Naive B cell (primary cell): ENCODE measurements at regions not wholly inside any gene's neighbourhood (a gene's known extent, or its start where the extent isn't known, plus 50 kb on each side); places are given as distances from the start of the nearest gene placed in this dataset.
A peak's percentile ranks its signal among the peaks of the same experiment; 100 is the strongest.

Source experiments
- ATAC-seq, 2 donors: fragments of 150-1000 bp; cut with Tn5 transposase; 2 replicates each; pipeline ENCODE4 v1.10.0; 2021; ENCODE audit warnings: low read depth in 2 of 2, mild to moderate bottlenecking in 2 of 2, moderate library complexity in 2 of 2
- DNase-seq: peaks from one replicate; pipeline ENCODE4 v3.0.0; 2022
- H3K27ac Mint-ChIP-seq, 6 donors: one replicate each; pipeline ENCODE4 v1.8.0; 2020 to 2022; ENCODE audit warnings: mild to moderate bottlenecking in 6 of 6, mixed read lengths in 6 of 6, moderate library complexity in 5 of 6, inconsistent platforms in 2 of 6
- H3K27me3 Mint-ChIP-seq, 3 donors: one replicate each; pipeline ENCODE4 v1.8.0; 2021 to 2022; ENCODE audit warnings: mixed read lengths in 3 of 3, mild to moderate bottlenecking in 1 of 3
- H3K36me3 Mint-ChIP-seq, 2 donors: one replicate each; pipeline ENCODE4 v1.8.0; 2020 to 2022; ENCODE audit warnings: mixed read lengths in 2 of 2, inconsistent platforms in 1 of 2, mild to moderate bottlenecking in 1 of 2
- H3K4me1 Mint-ChIP-seq, 3 donors: one replicate each; pipeline ENCODE4 v1.8.0; 2020 to 2022; ENCODE audit warnings: mixed read lengths in 3 of 3, inconsistent platforms in 1 of 3, mild to moderate bottlenecking in 1 of 3, moderate library complexity in 1 of 3
- H3K4me3 Mint-ChIP-seq, 8 donors: one replicate each; pipeline ENCODE4 v1.8.0; 2020 to 2022; ENCODE audit warnings: mild to moderate bottlenecking in 8 of 8, mixed read lengths in 8 of 8, moderate library complexity in 8 of 8, inconsistent platforms in 2 of 8
- H3K9me3 Mint-ChIP-seq, 7 donors: one replicate each; pipeline ENCODE4 v1.8.0; 2020 to 2022; ENCODE audit warnings: mixed read lengths in 7 of 7, mild to moderate bottlenecking in 5 of 7, inconsistent platforms in 2 of 7, moderate library complexity in 1 of 7

GRCh38 chr7:156184164-156184563 lies 371.9 kb upstream of the SHH start:
- DNase-seq (no peak), ATAC-seq (no peak)
- H3K27ac Mint-ChIP-seq = no peak overlapping the region
- H3K27me3 Mint-ChIP-seq = peaks cover 8 to 14% (median 9%) of the 10 kb centered on the region in 3 donors
- H3K36me3 Mint-ChIP-seq = no peaks in the 10 kb centered on the region
- no peaks in the 10 kb centered on the region for H3K4me1 Mint-ChIP-seq
- H3K4me3 Mint-ChIP-seq = no peak overlapping the region
- H3K9me3 Mint-ChIP-seq = peaks cover 3 to 31% (median 13%) of the 10 kb centered on the region in 7 donors

GRCh38 chr7:156180451-156181229 lies 368.4 kb upstream of the SHH start:
- no peaks in the 10 kb centered on the region for H3K36me3 Mint-ChIP-seq
- peaks cover 8 to 19% (median 9%) of the 10 kb centered on the region in 3 donors for H3K27me3 Mint-ChIP-seq
- ATAC-seq (no peak), DNase-seq (no peak)
- no peak overlapping the region for H3K4me3 Mint-ChIP-seq
- H3K4me1 Mint-ChIP-seq = peaks cover 3 to 7% (median 4%) of the 10 kb centered on the region in 3 donors
- no peak overlapping the region for H3K27ac Mint-ChIP-seq
- peaks cover 3 to 10% (median 6%) of the 10 kb centered on the region in 7 donors for H3K9me3 Mint-ChIP-seq

- DNase-seq = no peak
- Mint-ChIP-seq H3K4me3 (no peak overlapping the region), H3K36me3 (no peaks in the 10 kb centered on the region), H3K9me3 (peaks cover 0 to 5% (median 3%) of the 10 kb centered on the region in 7 donors), H3K27ac (no peak overlapping the region), H3K27me3 (peaks cover 5 to 19% (median 9%) of the 10 kb centered on the region in 3 donors), H3K4me1 (peaks cover 3 to 7% (median 4%) of the 10 kb centered on the region in 3 donors)
- ATAC-seq = no peak
Measured at GRCh38 chr7:156179872-156180390, 367.7 kb upstream of the SHH start.

- Mint-ChIP-seq H3K27ac (no peak overlapping the region), H3K4me1 (peaks cover 3 to 7% (median 4%) of the 10 kb centered on the region in 3 donors), H3K27me3 (peaks cover 5 to 19% (median 9%) of the 10 kb centered on the region in 3 donors), H3K36me3 (no peaks in the 10 kb centered on the region), H3K4me3 (no peak overlapping the region), H3K9me3 (peaks cover 0 to 2% (median 0%) of the 10 kb centered on the region in 7 donors)
- no peak for ATAC-seq
- no peak for DNase-seq
Measured at GRCh38 chr7:156178857-156179256, 366.6 kb upstream of the SHH start.

- Mint-ChIP-seq H3K4me3 (no peak overlapping the region), H3K36me3 (no peaks in the 10 kb centered on the region), H3K27ac (no peak overlapping the region), H3K27me3 (peaks cover 5 to 19% (median 9%) of the 10 kb centered on the region in 3 donors), H3K9me3 (peaks cover 0 to 2% (median 0%) of the 10 kb centered on the region in 7 donors), H3K4me1 (peaks cover 3 to 7% (median 4%) of the 10 kb centered on the region in 3 donors)
- ATAC-seq = no peak
- DNase-seq = no peak
Measured at GRCh38 chr7:156178214-156178613, 366.0 kb upstream of the SHH start.

- Mint-ChIP-seq H3K9me3 (peaks cover 0 to 2% (median 0%) of the 10 kb centered on the region in 7 donors), H3K4me1 (peaks cover 3 to 7% (median 4%) of the 10 kb centered on the region in 3 donors), H3K4me3 (no peak overlapping the region), H3K27me3 (peaks cover 5 to 19% (median 9%) of the 10 kb centered on the region in 3 donors), H3K36me3 (no peaks in the 10 kb centered on the region), H3K27ac (no peak overlapping the region)
- no peak for DNase-seq
- no peak for ATAC-seq
Measured at GRCh38 chr7:156177422-156178055, 365.3 kb upstream of the SHH start.

- Mint-ChIP-seq H3K27ac (no peak overlapping the region), H3K4me3 (no peak overlapping the region), H3K27me3 (peaks cover 0 to 19% (median 9%) of the 10 kb centered on the region in 3 donors), H3K4me1 (peaks cover 3 to 7% (median 4%) of the 10 kb centered on the region in 3 donors), H3K36me3 (no peaks in the 10 kb centered on the region), H3K9me3 (peaks cover 0 to 2% (median 0%) of the 10 kb centered on the region in 7 donors)
- ATAC-seq (no peak), DNase-seq (no peak)
Measured at GRCh38 chr7:156176039-156176438, 363.8 kb upstream of the SHH start.

- Mint-ChIP-seq H3K36me3 (no peaks in the 10 kb centered on the region), H3K27ac (no peak overlapping the region), H3K27me3 (peaks cover 0 to 16% (median 8%) of the 10 kb centered on the region in 3 donors), H3K4me3 (no peak overlapping the region), H3K4me1 (peaks cover 3 to 7% (median 4%) of the 10 kb centered on the region in 3 donors), H3K9me3 (peaks cover 0 to 2% (median 0%) of the 10 kb centered on the region in 7 donors)
- ATAC-seq (no peak), DNase-seq (no peak)
Measured at GRCh38 chr7:156175003-156175402, 362.7 kb upstream of the SHH start.

- H3K27me3 Mint-ChIP-seq = peaks cover 0 to 10% (median 4%) of the 10 kb centered on the region in 3 donors
- H3K36me3 Mint-ChIP-seq = no peaks in the 10 kb centered on the region
- H3K27ac Mint-ChIP-seq = no peak overlapping the region
- peaks cover 3 to 7% (median 4%) of the 10 kb centered on the region in 3 donors for H3K4me1 Mint-ChIP-seq
- no peak overlapping the region for H3K4me3 Mint-ChIP-seq
- peaks cover 0 to 2% (median 0%) of the 10 kb centered on the region in 7 donors for H3K9me3 Mint-ChIP-seq
- DNase-seq (no peak), ATAC-seq (no peak)
Measured at GRCh38 chr7:156174428-156174827, 362.2 kb upstream of the SHH start.

GRCh38 chr7:156173748-156174353 lies 361.6 kb upstream of the SHH start:
- Mint-ChIP-seq H3K36me3 (no peaks in the 10 kb centered on the region), H3K27me3 (peaks cover 0 to 10% (median 0%) of the 10 kb centered on the region in 3 donors), H3K4me3 (no peak overlapping the region), H3K4me1 (peaks cover 3 to 7% (median 4%) of the 10 kb centered on the region in 3 donors), H3K9me3 (peaks cover 0 to 2% (median 0%) of the 10 kb centered on the region in 7 donors), H3K27ac (peak overlapping the region in 1 of 6 donors; percentile 34)
- ATAC-seq (no peak), DNase-seq (no peak)

- Mint-ChIP-seq H3K27ac (no peak overlapping the region), H3K27me3 (peaks cover 0 to 6% (median 0%) of the 10 kb centered on the region in 3 donors), H3K4me3 (no peak overlapping the region), H3K4me1 (peaks cover 3 to 7% (median 4%) of the 10 kb centered on the region in 3 donors), H3K9me3 (peaks cover 0 to 2% (median 0%) of the 10 kb centered on the region in 7 donors), H3K36me3 (no peaks in the 10 kb centered on the region)
- no peak for DNase-seq
- ATAC-seq = no peak
Measured at GRCh38 chr7:156173346-156173745, 361.1 kb upstream of the SHH start.

- DNase-seq (no peak), ATAC-seq (no peak)
- H3K27ac Mint-ChIP-seq = no peak overlapping the region
- H3K4me3 Mint-ChIP-seq = no peak overlapping the region
- peaks cover under 1 to 1% (median under 1%) of the 10 kb centered on the region in 3 donors for H3K4me1 Mint-ChIP-seq
- peaks cover 0 to 2% (median 0%) of the 10 kb centered on the region in 7 donors for H3K9me3 Mint-ChIP-seq
- no peaks in the 10 kb centered on the region for H3K27me3 Mint-ChIP-seq
- H3K36me3 Mint-ChIP-seq = no peaks in the 10 kb centered on the region
Measured at GRCh38 chr7:156172638-156173037, 360.4 kb upstream of the SHH start.
